Uterus (tissue), 3 donors: ENCODE measurements at regions not wholly inside any gene's neighbourhood (a gene's known extent, or its start where the extent isn't known, plus 50 kb on each side); places are given as distances from the start of the nearest gene placed in this dataset.

ENCODE experiments used
- DNase-seq, 2 donors: peaks; one replicate each; pipeline ENCODE4 v3.0.0-alpha.2; 2019 to 2020
- H3K27ac ChIP-seq, 2 donors: fragments of 200-600 bp; sonication (generic); 1 replicate in 1 of 2; 2 replicates in 1 of 2; pipeline ENCODE4 v1.5.1; 2016 to 2018
- H3K27me3 ChIP-seq, 2 donors: fragments of 200-600 bp; sonication (generic); one replicate each; pipeline ENCODE4 v1.5.1; 2018 to 2019; ENCODE audit warnings: control low read depth in 1 of 2
- H3K36me3 ChIP-seq, 2 donors: fragments of 200-600 bp; sonication (generic); one replicate each; pipeline ENCODE4 v1.5.1; 2019; ENCODE audit warnings: control low read depth in 1 of 2
- H3K4me1 ChIP-seq, 2 donors: fragments of 200-600 bp; sonication (generic); one replicate each; pipeline ENCODE4 v1.5.1; 2018 to 2019; ENCODE audit warnings: control low read depth in 1 of 2
- H3K4me3 ChIP-seq, 2 donors: fragments of 200-600 bp; sonication (generic); 1 replicate in 1 of 2; 2 replicates in 1 of 2; pipeline ENCODE4 v1.5.1; 2018 to 2019; ENCODE audit warnings: mild to moderate bottlenecking in 1 of 2
- H3K9me3 ChIP-seq, 2 donors: fragments of 200-600 bp; sonication (generic); one replicate each; pipeline ENCODE4 v1.5.1; 2019; ENCODE audit warnings: control low read depth in 1 of 2
- POLR2A ChIP-seq, 2 donors: fragments of 450-650 bp; IDR thresholded peaks; one replicate each; pipeline ENCODE4 v1.6.1; 2016; ENCODE audit warnings: antibody characterized with exemption in 2 of 2, mild to moderate bottlenecking in 1 of 2, moderate library complexity in 1 of 2
- intact Hi-C: fragments of 100-400 bp; cut with DNase I; formaldehyde crosslinking; loops from one replicate; pipeline ENCODE4 v1.15.1; 2023; ENCODE audit warnings: low total_unique reads
- TF ChIP-seq, protein P1 (sequence below), 4 experiments: fragments of 200-600 bp in 2 of 4; fragments of 450-650 bp in 2 of 4; sonication (generic) in 2 of 4; IDR thresholded peaks; one replicate each; pipeline ENCODE4 v1.5.1; 2016 to 2019; ENCODE audit warnings: antibody characterized with exemption in 4 of 4, mild to moderate bottlenecking in 2 of 4, moderate library complexity in 1 of 4
- donor health status: DM: yes; HTN: yes; CAD: no.

DNA sequence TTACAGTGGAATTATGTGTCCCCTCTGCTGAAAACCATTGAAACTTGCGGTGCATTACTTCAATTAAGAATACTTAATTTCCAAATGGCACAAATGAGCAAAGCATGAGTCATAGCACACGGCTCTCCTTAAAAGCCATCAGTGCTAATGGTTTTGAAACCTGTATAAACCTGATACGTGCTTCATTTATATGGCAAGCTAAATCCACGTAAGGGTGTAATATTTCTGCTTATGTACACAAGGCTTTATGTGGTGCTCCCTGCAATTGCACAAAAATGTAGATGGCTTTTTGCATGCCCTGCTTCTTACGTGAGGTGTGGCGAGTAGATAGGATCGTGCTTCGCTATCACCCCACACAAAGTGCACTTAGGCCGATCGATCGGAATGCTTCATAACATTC, 840.9 kb downstream of the GALR1 start:
- Histone ChIP-seq H3K4me1 (no peaks in the 10 kb centered on the region), H3K4me3 (no peak overlapping the region), H3K36me3 (no peaks in the 10 kb centered on the region), H3K27me3 (no peaks in the 10 kb centered on the region), H3K27ac (no peak overlapping the region), H3K9me3 (no peaks in the 10 kb centered on the region)
- TF ChIP-seq, protein P1, sequence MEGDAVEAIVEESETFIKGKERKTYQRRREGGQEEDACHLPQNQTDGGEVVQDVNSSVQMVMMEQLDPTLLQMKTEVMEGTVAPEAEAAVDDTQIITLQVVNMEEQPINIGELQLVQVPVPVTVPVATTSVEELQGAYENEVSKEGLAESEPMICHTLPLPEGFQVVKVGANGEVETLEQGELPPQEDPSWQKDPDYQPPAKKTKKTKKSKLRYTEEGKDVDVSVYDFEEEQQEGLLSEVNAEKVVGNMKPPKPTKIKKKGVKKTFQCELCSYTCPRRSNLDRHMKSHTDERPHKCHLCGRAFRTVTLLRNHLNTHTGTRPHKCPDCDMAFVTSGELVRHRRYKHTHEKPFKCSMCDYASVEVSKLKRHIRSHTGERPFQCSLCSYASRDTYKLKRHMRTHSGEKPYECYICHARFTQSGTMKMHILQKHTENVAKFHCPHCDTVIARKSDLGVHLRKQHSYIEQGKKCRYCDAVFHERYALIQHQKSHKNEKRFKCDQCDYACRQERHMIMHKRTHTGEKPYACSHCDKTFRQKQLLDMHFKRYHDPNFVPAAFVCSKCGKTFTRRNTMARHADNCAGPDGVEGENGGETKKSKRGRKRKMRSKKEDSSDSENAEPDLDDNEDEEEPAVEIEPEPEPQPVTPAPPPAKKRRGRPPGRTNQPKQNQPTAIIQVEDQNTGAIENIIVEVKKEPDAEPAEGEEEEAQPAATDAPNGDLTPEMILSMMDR (IDR thresholded peaks at IDR 0.05), result no peak
- no peak for TF ChIP-seq POLR2A (IDR thresholded peaks at IDR 0.05)
- DNase-seq, result no peak
- intact Hi-C loops, result no loop called here

DNA sequence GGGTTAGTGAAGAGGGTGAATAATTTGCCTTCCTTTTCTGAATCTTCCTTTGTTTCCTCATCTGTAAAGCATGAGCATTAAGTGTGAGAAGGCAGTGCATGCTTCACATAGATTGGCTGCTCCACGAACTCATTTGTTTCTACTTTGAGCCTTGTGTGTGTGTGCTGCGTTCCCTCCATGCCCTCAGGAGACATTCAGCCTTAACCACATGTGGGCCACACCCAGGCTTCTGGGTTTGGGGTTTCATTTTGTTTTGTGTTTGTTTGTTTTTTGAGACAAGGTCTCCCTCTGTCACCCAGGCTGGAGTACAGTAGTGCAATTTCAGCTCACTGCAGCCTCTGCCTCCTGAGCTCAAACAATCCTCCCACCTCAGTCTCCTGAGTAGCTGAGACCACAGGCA, 843.3 kb downstream of the GALR1 start:
- Histone ChIP-seq H3K36me3 (no peaks in the 10 kb centered on the region), H3K4me3 (no peak overlapping the region), H3K27ac (no peak overlapping the region), H3K9me3 (no peaks in the 10 kb centered on the region), H3K4me1 (no peaks in the 10 kb centered on the region), H3K27me3 (no peaks in the 10 kb centered on the region)
- intact Hi-C loops, result no loop called here
- no peak for DNase-seq
- TF ChIP-seq, protein P1 (IDR thresholded peaks at IDR 0.05), result no peak
- TF ChIP-seq POLR2A (IDR thresholded peaks at IDR 0.05), result no peak

GRCh38 chr18:78099979-78100588, 850.4 kb downstream of the GALR1 start:
- no peaks in the 10 kb centered on the region for H3K27me3 ChIP-seq
- no peak overlapping the region for H3K27ac ChIP-seq
- H3K9me3 ChIP-seq, result no peaks in the 10 kb centered on the region
- H3K4me1 ChIP-seq, result no peaks in the 10 kb centered on the region
- no peak overlapping the region for H3K4me3 ChIP-seq
- H3K36me3 ChIP-seq, result no peaks in the 10 kb centered on the region
- intact Hi-C loops, result no loop called here
- TF ChIP-seq, protein P1 (IDR thresholded peaks at IDR 0.05), result no peak
- no peak for TF ChIP-seq POLR2A (IDR thresholded peaks at IDR 0.05)
- no peak for DNase-seq

- no peak overlapping the region for H3K27ac ChIP-seq
- TF ChIP-seq, protein P1 (IDR thresholded peaks at IDR 0.05), result no peak
- no peak for TF ChIP-seq POLR2A (IDR thresholded peaks at IDR 0.05)
- no peak overlapping the region for H3K4me3 ChIP-seq
- intact Hi-C loops, result no loop called here
- no peaks in the 10 kb centered on the region for H3K9me3 ChIP-seq
- H3K36me3 ChIP-seq, result no peaks in the 10 kb centered on the region
- no peak for DNase-seq
- no peaks in the 10 kb centered on the region for H3K27me3 ChIP-seq
- no peaks in the 10 kb centered on the region for H3K4me1 ChIP-seq
These were observed 851.4 kb downstream of the GALR1 start for GRCh38 chr18:78101091-78101490.

GRCh38 chr18:78102135-78102534, 852.5 kb downstream of the GALR1 start:
- Histone ChIP-seq H3K4me1 (no peaks in the 10 kb centered on the region), H3K36me3 (no peaks in the 10 kb centered on the region), H3K4me3 (no peak overlapping the region), H3K27ac (no peak overlapping the region), H3K27me3 (no peaks in the 10 kb centered on the region), H3K9me3 (no peaks in the 10 kb centered on the region)
- intact Hi-C loops, result no loop called here
- DNase-seq, result no peak
- no peak for TF ChIP-seq POLR2A (IDR thresholded peaks at IDR 0.05)
- TF ChIP-seq, protein P1 (IDR thresholded peaks at IDR 0.05), result no peak
